Renal cortex interstitium (tissue), 11 donors: ENCODE measurements at regions not wholly inside any gene's neighbourhood (a gene's known extent, or its start where the extent isn't known, plus 50 kb on each side); places are given as distances from the start of the nearest gene placed in this dataset.

Experiments used
- DNase-seq, 11 donors: peaks; one replicate each; pipeline ENCODE4 v3.0.0-alpha.2; 2013; ENCODE audit warnings: low read depth in 9 of 11, low spot score in 4 of 11; ENCODE audit errors: extremely low read depth in 1 of 11

DNA sequence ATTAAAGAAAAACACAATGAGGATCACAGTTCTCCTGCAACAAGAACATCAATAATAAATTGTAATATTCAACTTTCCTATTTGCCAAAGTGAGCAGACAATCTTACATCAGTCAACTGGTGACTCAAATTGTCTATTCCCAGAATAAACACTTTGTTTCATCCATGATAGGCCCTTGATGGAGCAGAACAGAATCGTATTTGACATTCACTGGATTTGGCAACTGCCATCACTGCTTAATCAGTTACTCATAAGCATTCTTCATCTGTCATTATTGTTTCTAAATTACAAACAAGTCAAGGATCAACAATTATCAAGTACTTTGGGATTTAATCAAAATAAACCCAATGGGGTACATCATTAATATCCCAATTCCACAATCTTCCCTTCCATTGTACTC, 398.4 kb downstream of the GABRG2 start:
- DNase-seq = no peak

DNA sequence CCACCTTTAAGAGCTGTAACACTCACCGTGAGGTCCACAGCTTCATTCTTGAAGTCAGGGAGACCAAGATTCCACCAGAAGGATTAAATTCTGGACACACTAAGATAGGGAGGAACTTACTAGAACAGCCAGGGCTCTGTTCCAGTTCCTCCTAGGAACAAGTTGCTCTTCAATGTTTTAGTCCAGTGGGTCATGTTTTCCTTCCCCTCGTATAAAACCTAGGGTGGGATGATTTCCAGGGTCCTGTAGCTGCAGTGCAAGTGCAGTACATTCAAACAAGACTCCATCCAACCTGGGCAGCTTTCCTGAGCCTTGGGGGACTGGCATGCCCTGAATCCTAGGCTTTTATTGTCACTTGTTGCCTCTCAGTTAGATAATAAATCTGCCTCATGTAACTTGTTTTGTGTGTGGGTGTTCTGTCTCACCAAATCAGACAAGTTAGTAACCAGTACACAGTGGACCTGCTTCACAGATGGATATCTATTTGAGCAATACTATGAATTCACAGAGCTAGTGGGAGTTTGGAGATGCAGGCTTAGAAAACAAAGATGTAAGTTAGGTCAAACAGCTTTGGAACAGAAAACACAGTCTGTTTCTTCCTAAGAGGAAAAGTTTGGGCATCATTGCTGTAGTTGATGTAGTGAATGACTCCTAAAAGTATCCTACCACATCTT, 405.6 kb downstream of the GABRG2 start:
- no peak for DNase-seq

DNA sequence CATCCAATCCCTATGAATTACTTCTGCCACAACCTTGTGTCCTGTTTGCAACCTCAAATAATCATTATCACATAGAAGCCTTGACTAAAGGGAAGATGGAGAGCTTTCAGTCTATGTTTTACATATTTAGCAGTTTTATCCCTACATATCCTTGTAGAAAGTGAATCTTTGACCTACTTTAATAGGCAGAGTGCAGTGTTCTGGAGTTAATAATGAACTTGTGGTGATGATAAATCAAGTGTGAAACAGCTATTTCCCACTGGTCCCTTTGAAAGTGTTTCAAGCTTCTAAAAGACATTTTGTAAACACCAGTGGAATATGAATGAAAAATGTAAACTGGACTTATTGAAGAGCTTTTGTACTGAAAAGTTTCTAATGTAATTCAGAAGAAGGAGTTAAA, 406.7 kb downstream of the GABRG2 start:
- DNase-seq = peak in 3 of 11 donors; percentile 3 to 18 (median 17)

DNA sequence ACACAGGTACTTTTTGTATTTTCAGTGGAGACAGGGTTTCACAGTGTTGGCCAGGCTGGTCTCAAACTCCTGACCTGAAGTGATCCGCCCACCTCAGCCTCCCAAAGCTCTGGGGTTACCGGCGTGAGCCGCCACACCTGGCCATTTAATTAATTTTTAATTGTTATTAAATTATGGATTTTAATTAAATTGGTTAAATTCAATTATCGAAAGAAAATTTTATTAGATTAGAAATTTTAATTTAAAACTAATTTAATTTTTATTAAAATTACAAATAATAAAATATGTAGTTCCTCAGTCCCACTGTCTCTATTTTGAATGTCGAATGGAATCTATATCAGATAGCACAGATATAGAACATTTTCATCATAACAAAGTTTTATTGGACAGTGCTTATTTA, 416.5 kb downstream of the GABRG2 start:
- no peak for DNase-seq

DNA sequence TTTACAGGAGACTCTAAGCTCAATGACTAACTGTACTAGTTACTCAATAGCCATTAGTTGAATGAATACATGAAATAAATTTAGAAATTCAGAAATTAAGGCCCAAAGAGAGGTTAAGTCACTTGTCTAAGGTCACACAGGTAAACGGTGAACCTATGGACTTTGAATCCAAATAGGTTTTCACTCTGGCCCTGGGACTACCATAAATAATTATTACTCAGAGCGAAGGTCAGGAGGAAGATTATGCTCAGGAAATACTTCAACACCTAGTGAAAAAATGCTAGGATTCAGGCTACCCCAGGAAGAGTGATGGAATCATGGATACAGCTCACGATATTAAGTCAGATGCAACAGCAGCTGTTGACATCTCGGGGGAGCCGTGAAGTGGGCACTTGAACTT, 417.4 kb downstream of the GABRG2 start:
- DNase-seq = no peak

DNA sequence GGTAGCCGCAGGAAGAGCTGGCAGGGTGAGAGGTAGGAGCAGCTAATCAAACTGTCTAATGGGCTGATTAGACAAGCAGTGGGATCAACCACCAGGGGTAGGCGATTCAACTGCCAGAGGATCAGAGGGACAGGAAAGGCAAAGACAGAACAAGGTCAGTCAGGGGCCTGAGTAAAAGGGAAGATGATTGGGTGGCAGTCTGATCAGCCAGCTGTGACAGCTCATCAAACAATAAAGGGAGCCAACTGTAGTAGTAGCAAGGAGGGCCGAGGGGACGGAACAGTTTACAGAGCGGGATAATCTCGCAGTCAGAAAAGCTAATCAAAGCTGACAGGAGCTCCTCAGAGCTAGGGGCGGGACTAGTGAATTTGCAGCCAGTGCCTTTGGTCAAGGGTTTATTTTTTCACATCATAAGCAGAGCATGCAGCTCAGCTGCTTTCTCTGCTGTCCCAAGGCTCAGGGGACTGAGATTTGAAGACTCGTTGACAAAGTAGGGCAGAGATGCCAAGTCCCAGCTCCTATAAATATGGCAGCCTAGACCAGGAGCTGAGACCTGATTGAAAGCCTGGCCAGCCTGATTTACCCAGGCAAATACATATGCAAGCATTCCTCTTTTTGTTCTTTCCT, 418.2 kb downstream of the GABRG2 start:
- no peak for DNase-seq

DNA sequence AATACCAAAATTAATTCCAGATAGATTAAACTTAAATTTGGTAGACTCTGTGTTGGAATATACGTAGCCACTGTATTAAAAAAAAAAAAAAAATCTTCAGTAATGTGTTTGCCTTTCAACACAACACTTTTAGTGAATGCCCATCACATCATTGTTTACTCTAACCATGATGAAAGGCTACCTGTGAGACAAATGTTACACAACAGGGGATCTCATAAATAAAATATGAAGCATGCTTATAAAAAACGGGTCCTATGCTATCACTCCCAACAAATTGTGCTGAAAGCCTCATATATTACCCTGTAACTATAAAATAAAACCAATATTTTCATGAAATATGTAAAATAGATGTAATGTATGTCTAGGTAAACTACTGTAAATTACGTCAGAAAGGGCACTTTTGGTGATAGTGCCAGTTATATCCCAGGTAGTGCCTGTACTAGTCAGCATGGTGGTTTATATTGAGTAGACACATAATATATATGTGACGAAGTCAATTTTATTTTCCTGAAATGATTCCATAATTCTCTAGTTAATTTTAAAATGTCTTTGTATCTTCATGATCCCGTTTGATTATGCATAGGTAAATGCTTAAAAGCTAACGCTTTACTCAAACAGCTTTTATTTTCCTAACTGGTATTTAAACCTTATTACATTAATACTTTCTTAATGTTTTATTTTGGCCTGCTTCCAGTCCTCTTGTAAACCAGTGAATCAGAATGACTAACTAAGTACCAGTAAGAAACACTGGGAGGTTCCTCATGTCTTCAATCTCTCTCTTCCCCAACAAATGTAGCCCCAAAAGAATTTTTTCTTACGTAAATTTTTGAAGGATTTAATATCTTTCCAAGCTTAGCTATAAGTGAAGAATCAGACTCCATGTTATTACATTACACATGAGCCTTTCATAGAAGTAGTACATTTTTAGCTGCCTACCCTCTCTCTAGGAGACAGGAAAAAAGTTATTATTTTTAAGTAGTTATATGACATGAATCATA, 420.3 kb downstream of the GABRG2 start:
- DNase-seq = no peak

DNA sequence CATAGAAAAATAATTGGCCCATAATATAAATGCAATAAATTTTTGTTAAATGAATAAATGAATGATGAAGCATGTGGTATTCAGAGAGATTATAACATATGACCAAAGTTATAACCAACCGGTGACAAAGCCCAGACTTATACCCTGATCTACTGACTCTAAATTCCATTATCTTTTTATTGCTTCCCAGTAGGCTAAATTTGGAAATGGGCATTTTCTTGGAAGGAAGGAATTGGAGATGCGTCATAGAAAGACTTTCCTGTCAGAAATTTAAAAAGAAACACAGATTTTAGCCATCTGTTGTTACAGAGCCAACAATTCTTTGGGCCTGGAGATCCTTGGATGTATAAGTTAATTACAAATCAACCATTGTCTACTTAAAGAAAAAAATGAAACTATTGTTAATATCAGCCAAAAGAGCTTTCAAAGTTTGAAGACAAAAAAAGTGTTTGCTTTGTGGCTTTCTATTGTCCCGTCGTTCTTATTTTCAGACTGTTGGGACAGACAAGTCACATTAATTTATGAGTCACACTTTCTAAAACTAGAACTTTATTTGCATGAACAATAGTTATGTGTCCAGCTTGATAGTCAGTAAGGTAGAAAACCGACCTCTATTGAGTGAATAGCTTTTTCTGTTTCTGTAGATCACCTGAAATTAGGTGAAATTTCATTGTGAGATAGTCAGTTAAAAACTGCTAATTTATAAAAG, 428.7 kb downstream of the GABRG2 start:
- DNase-seq = no peak

DNA sequence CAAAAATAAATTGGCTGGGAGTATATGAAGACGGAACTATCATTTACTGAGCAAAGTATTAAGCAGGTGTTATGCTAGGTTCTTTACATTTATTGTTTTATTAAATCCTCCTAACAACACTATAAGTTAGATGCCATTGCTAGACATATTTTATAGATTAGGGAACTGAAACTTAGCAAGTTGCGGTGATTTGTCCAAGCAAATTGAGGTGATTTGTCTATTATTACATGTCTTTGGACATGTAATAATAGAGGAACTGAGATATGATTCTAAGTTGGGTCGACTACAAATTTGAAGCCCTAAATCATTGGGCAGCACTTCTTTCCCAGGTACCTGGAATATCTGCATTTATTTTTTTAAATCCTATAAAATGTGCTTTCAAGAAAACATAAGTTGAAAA, 429.9 kb downstream of the GABRG2 start:
- no peak for DNase-seq

DNA sequence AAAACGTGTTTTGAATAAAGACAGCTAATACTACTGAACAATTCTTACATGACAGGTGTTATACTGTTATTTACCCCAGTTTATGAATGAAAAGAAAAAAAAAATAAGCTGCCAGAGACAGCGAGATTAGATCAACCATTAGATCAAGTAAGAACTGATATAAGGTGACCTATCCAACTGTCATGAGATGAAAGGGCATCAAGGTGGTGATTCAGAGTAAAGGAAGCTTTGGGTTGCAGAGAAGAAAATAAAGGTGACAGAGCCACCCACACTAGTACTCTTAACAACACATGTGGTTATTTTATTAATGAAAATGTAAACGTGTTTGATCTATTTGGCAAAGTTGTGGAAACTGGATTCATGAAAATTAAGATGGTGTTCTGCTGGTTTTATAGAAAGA, 435.2 kb downstream of the GABRG2 start:
- no peak for DNase-seq

DNA sequence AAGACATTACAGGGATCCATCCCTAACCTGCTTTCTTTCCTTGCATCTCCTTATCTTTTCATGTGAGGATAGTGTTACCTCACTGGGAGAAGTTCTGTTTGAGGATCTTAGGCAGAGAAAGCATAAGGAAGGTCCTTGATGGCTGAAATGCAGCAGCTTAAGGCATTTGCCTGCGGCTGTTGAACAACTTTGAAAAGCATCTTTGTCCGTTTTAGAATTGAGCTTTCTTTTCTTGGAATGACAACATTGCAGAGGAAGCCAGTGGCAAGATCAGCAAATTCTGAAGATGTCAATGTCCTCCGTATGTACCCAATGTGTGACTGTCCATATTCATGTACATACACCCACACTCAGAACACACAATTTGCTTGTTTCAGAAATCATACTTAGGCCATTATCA, 436.2 kb downstream of the GABRG2 start:
- DNase-seq = no peak

DNA sequence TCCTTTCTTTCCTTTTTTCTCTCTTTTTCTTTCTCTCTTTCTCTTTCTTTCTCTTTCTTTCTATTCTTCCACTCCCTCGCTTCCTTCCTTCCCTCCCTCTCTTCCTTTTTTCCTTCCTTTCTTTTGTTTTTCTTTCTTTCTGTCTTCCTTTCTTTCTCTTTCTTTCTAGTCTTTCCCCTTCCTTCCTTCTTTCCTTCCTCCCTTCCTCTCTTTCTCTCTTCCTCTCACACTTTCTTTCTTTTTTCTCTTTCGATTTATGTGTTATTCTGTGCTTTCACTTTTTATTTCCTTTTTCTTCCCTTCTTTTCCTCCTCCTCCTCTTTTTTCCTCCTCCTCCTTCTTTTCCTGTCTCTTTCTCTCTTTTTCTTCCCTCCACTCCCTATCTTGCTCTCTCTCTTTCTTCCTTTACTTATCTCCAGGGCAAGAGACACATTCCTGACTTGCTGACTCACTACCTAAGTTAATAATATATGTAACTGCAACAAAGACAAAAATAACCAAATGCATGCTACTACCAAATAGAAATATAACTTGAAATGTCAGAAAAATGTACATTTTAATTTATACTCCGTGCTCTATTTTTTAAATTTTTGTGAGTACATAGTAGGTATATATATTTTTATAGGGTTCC, 445.5 kb downstream of the GABRG2 start:
- no peak for DNase-seq

DNA sequence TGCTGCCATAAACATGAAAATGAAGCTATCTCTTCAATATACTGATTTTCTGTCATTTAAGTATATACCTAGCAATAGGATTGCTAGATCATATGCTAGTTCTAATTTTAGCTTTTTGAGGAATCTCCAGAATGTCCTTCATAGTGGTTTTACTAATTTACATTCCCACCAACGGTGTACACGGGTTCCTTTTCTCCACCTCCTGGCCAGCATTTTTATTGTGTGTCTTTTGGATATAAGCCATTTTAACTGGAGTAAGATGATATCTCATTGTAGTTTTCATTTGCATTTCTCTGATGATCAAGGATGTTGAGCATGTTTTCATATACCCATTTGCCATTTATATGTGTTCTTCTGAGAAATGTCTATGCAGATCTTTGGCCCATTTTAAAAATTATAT, 446.5 kb downstream of the GABRG2 start:
- DNase-seq = no peak

DNA sequence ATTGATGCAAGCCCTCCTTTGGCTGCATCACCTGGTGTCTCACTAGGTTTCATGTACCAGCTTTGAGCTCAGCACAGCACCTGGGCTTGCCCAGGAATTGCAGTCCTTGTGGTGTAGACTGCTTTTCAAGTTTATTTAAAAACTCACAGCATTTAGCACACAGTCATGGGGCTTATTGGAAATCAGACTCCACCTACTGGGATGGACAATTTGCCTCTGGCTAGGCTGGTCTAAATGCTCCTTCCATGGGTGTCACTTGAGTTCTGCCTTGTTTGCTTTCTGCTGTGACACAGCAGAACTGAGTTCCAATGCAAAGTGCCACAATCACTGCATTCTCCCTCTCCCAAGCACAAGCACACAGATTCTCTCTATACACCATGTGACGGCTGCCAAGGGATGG, 453.3 kb downstream of the GABRG2 start:
- no peak for DNase-seq

DNA sequence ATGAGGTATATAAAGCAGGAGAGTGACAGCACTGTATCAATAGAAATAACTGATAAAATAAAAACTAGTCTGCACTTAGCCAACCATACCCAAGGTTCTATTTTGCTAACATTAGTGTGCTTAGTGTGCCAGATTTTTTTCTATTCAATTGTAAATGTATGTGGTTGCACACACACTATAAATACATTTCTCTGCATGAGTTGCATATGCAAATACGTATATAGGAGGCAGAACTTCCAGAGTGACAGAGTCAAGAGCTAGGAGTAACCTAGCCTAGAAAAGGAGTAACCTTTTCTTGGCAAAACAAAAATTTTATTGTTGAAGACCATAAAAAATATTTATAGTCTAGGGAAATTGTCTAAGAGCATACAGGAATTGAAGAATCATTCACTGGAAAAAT, 461.6 kb downstream of the GABRG2 start:
- DNase-seq = no peak

DNA sequence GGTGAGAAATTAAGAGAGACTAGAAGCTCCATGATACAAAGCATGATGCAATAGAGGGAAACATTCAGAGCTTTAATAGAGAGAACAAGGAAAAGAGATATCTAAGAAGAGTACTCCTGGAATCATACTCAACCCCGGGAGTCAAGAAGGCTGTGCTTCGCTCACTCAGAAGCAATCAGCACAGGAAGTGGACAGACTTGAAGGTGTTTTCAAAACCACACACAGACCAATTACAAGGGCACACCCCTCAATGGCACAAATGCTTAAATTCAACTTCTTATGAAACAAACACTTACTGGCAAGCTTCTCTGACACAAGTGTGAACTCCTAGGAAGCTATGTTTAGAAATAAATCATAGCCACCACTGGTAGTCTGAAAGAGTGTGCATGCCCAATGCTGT, 462.3 kb downstream of the GABRG2 start:
- DNase-seq = no peak

DNA sequence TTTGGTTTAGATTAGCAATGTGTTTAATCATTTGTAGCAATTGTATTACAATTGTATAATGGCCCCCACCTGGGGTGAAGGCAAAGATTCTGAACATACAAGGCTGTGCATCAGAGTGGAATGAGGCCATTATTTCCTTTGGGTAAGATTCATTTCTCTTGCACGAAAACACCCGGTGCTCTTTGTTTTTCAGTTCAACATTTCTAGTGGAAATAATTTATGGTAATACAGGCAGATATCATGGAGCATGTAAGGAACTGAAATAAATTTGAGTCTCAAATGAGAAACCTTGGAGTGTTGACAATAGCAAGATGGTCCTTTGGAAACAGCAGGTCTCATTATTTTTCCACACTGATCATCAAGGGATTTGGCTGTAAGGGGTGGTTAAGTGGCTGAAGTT, 475.9 kb downstream of the GABRG2 start:
- no peak for DNase-seq

DNA sequence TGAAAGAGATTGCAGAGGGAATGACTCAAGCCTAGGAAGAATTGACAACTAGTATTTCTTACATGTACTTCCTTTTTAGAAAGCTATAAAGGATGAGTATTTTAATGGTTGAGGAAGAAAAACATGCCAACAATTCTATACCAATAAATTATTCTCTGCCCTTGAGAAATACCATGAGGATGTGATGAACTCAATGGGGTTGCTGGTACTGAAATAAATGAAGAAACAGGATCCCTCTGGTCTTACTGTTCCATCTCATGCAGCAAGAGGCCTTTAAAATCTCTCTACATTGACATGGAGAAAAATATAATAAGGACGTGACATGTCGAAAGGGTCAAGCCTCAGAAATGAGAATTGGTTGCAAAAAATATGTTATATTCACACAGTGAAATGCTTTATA, 477.3 kb downstream of the GABRG2 start:
- DNase-seq = no peak

DNA sequence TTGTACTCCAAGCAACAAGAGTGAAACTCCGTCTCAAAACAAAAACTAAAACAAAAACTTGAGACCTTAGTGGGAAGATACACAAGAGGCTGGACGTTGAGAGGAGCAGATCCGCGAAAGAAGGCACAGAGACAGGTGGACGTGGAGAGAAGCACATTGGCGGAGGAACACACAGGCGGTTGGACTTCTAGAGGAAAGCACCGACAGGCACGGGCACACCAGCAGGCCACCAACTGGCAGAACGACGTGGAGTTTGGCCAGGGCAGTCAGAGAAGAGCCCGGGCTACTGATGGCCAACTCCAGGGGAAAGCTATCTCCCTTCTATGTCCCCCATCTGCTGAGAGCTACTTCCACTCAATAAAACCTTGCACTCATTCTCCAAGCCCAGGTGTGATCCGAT, 482.7 kb downstream of the GABRG2 start:
- no peak for DNase-seq
